ENCODE measurements at regions not wholly inside any gene's neighbourhood (a gene's known extent, or its start where the extent isn't known, plus 50 kb on each side); places are given as distances from the start of the nearest gene placed in this dataset.
"Not testable (repeated sequence)": the region's sequence is repeated elsewhere in the genome, so short reads cannot be mapped to it uniquely, and the experiment has no call there.

- no peak for DNase-seq (ENCODE audit: low spot score)
Observed at GRCh38 chr2:239648607-239649006, 247.8 kb upstream of the HDAC4 start.

- no peak for DNase-seq (ENCODE audit: low spot score)
Observed at GRCh38 chr2:239647052-239647819, 246.4 kb upstream of the HDAC4 start.

- DNase-seq (ENCODE audit: low spot score), result no peak
Observed at GRCh38 chr2:239646184-239646583, 245.4 kb upstream of the HDAC4 start.

- not testable (repeated sequence) for DNase-seq (ENCODE audit: low spot score)
Observed at GRCh38 chr2:239644594-239644993, 243.8 kb upstream of the HDAC4 start.

GRCh38 chr2:239644011-239644410 lies 243.2 kb upstream of the HDAC4 start:
- DNase-seq (ENCODE audit: low spot score), result no peak

- no peak for DNase-seq (ENCODE audit: low spot score)
Observed at GRCh38 chr2:239642406-239643004, 241.7 kb upstream of the HDAC4 start.

- DNase-seq (ENCODE audit: low spot score), result not testable (repeated sequence)
Observed at GRCh38 chr2:239641904-239642303, 241.1 kb upstream of the HDAC4 start.

GRCh38 chr2:239640676-239641578 lies 240.1 kb upstream of the HDAC4 start:
- no peak for DNase-seq (ENCODE audit: low spot score)

- no peak for DNase-seq (ENCODE audit: low spot score)
Observed at GRCh38 chr2:239640210-239640609, 239.4 kb upstream of the HDAC4 start.

- no peak for DNase-seq (ENCODE audit: low spot score)
Observed at GRCh38 chr2:239639421-239640185, 238.8 kb upstream of the HDAC4 start.

GRCh38 chr2:239638376-239638775 lies 237.6 kb upstream of the HDAC4 start:
- no peak for DNase-seq (ENCODE audit: low spot score)

- no peak for DNase-seq (ENCODE audit: low spot score)
Observed at GRCh38 chr2:239636808-239637207, 236.0 kb upstream of the HDAC4 start.

GRCh38 chr2:239634769-239635168 lies 233.9 kb upstream of the HDAC4 start:
- DNase-seq (ENCODE audit: low spot score), result no peak

- DNase-seq (ENCODE audit: low spot score), result peak; percentile 1
Observed at GRCh38 chr2:239630618-239631286, 229.9 kb upstream of the HDAC4 start.

- DNase-seq (ENCODE audit: low spot score), result no peak
Observed at GRCh38 chr2:239629926-239630617, 229.3 kb upstream of the HDAC4 start.

- no peak for DNase-seq (ENCODE audit: low spot score)
Observed at GRCh38 chr2:239626961-239627592, 226.3 kb upstream of the HDAC4 start.

- no peak for DNase-seq (ENCODE audit: low spot score)
Observed at GRCh38 chr2:239625971-239626734, 225.3 kb upstream of the HDAC4 start.

GRCh38 chr2:239625156-239625845 lies 224.5 kb upstream of the HDAC4 start:
- no peak for DNase-seq (ENCODE audit: low spot score)

- no peak for DNase-seq (ENCODE audit: low spot score)
Observed at GRCh38 chr2:239621611-239622010, 220.8 kb upstream of the HDAC4 start.

Data from LoVo (cell line).